D721Med (cell line): ENCODE measurements at regions not wholly inside any gene's neighbourhood (a gene's known extent, or its start where the extent isn't known, plus 50 kb on each side); places are given as distances from the start of the nearest gene placed in this dataset.
"Not testable (repeated sequence)": the region's sequence is repeated elsewhere in the genome, so short reads cannot be mapped to it uniquely, and the experiment has no call there.

ENCODE experiments used
- DNase-seq: peaks from one replicate; pipeline ENCODE4 v3.0.0; 2011; ENCODE audit warnings: low spot score; ENCODE audit not compliant: insufficient read length
- FAIRE-seq: peaks from 2 replicates; lab custom pipeline; 2011; peaks lifted over from hg19 to GRCh38; lab: Jason Lieb, UNC
- CTCF ChIP-seq: IDR thresholded peaks from 2 replicates; pipeline ENCODE4 v1.5.1; 2012; ENCODE audit warnings: mild to moderate bottlenecking, control low read depth; ENCODE audit not compliant: insufficient read depth; ENCODE audit errors: missing control alignments

GRCh38 chr20:56903421-56903820, 274.3 kb downstream of the TFAP2C start:
- DNase-seq (no peak), FAIRE-seq (no peak)
- TF ChIP-seq CTCF = no peak

GRCh38 chr20:56903858-56904257, 274.8 kb downstream of the TFAP2C start:
- DNase-seq = no peak
- no peak for FAIRE-seq

GRCh38 chr20:56909918-56910714, 281.0 kb downstream of the TFAP2C start:
- TF ChIP-seq CTCF = no peak
- no peak for FAIRE-seq
- no peak for DNase-seq

More at GRCh38 chr20:56903858-56904257, 274.8 kb downstream of the TFAP2C start:
- no peak for TF ChIP-seq CTCF

GRCh38 chr20:56911946-56912345, 282.8 kb downstream of the TFAP2C start:
- TF ChIP-seq CTCF = no peak
- DNase-seq (no peak), FAIRE-seq (no peak)

- TF ChIP-seq CTCF = no peak
- FAIRE-seq (no peak), DNase-seq (no peak)
These were observed 285.4 kb downstream of the TFAP2C start for GRCh38 chr20:56914532-56914931.

- DNase-seq (no peak), FAIRE-seq (no peak)
- no peak for TF ChIP-seq CTCF
These were observed 287.2 kb downstream of the TFAP2C start for GRCh38 chr20:56916345-56916622.

- not testable (repeated sequence) for FAIRE-seq, DNase-seq
These were observed 290.9 kb downstream of the TFAP2C start for GRCh38 chr20:56920041-56920440.
